ENCODE measurements at regions not wholly inside any gene's neighbourhood (a gene's known extent, or its start where the extent isn't known, plus 50 kb on each side); places are given as distances from the start of the nearest gene placed in this dataset.

GRCh38 chr1:116819081-116819480 is 64.9 kb downstream of the CD2 start:
- Histone ChIP-seq H3K36me3 (ENCODE audit: low read depth) (no peaks in the 10 kb centered on the region), H3K27ac (ENCODE audit: poor library complexity, severe bottlenecking) (no peak overlapping the region), H3K9me3 (ENCODE audit: severe bottlenecking) (no peaks in the 10 kb centered on the region), H3K27me3 (ENCODE audit: insufficient read depth, poor library complexity, severe bottlenecking) (no peaks in the 10 kb centered on the region), H3K4me1 (ENCODE audit: insufficient read depth, poor library complexity, severe bottlenecking) (no peaks in the 10 kb centered on the region), H3K4me3 (ENCODE audit: severe bottlenecking) (no peak overlapping the region)
- no peak for TF ChIP-seq CTCF (IDR thresholded peaks at IDR 0.05; ENCODE audit: poor library complexity, severe bottlenecking)
- no peak for DNase-seq (ENCODE audit: low spot score)
- no peak for ATAC-seq (ENCODE audit: low read depth)

- Histone ChIP-seq H3K27me3 (ENCODE audit: insufficient read depth, poor library complexity, severe bottlenecking) (no peaks in the 10 kb centered on the region), H3K9me3 (ENCODE audit: severe bottlenecking) (no peaks in the 10 kb centered on the region), H3K4me1 (ENCODE audit: insufficient read depth, poor library complexity, severe bottlenecking) (no peaks in the 10 kb centered on the region), H3K36me3 (ENCODE audit: low read depth) (no peaks in the 10 kb centered on the region), H3K4me3 (ENCODE audit: severe bottlenecking) (no peak overlapping the region), H3K27ac (ENCODE audit: poor library complexity, severe bottlenecking) (no peak overlapping the region)
- ATAC-seq (ENCODE audit: low read depth) (no peak), DNase-seq (ENCODE audit: low spot score) (no peak)
- TF ChIP-seq CTCF (IDR thresholded peaks at IDR 0.05; ENCODE audit: poor library complexity, severe bottlenecking): no peak
Measured at GRCh38 chr1:116820369-116820768, 66.1 kb downstream of the CD2 start.

- H3K4me3 ChIP-seq (ENCODE audit: severe bottlenecking): no peak overlapping the region
- no peaks in the 10 kb centered on the region for H3K4me1 ChIP-seq (ENCODE audit: insufficient read depth, poor library complexity, severe bottlenecking)
- no peaks in the 10 kb centered on the region for H3K36me3 ChIP-seq (ENCODE audit: low read depth)
- no peaks in the 10 kb centered on the region for H3K9me3 ChIP-seq (ENCODE audit: severe bottlenecking)
- H3K27ac ChIP-seq (ENCODE audit: poor library complexity, severe bottlenecking): no peak overlapping the region
- no peak for ATAC-seq (ENCODE audit: low read depth)
- H3K27me3 ChIP-seq (ENCODE audit: insufficient read depth, poor library complexity, severe bottlenecking): no peaks in the 10 kb centered on the region
- TF ChIP-seq CTCF (IDR thresholded peaks at IDR 0.05; ENCODE audit: poor library complexity, severe bottlenecking): no peak
- DNase-seq (ENCODE audit: low spot score): no peak
Measured at GRCh38 chr1:116821763-116822162, 67.5 kb downstream of the CD2 start.

GRCh38 chr1:116824631-116825206 is 70.5 kb downstream of the CD2 start:
- H3K27me3 ChIP-seq (ENCODE audit: insufficient read depth, poor library complexity, severe bottlenecking): no peaks in the 10 kb centered on the region
- peaks cover 9% of the 10 kb centered on the region for H3K4me1 ChIP-seq (ENCODE audit: insufficient read depth, poor library complexity, severe bottlenecking)
- no peak for TF ChIP-seq CTCF (IDR thresholded peaks at IDR 0.05; ENCODE audit: poor library complexity, severe bottlenecking)
- DNase-seq (ENCODE audit: low spot score) (no peak), ATAC-seq (ENCODE audit: low read depth) (no peak)
- H3K4me3 ChIP-seq (ENCODE audit: severe bottlenecking): no peak overlapping the region
- H3K9me3 ChIP-seq (ENCODE audit: severe bottlenecking): peaks cover 4% of the 10 kb centered on the region
- H3K27ac ChIP-seq (ENCODE audit: poor library complexity, severe bottlenecking): no peak overlapping the region
- no peaks in the 10 kb centered on the region for H3K36me3 ChIP-seq (ENCODE audit: low read depth)

GRCh38 chr1:116825207-116825719 is 71.0 kb downstream of the CD2 start:
- ATAC-seq (ENCODE audit: low read depth): no peak
- no peak overlapping the region for H3K27ac ChIP-seq (ENCODE audit: poor library complexity, severe bottlenecking)

More at GRCh38 chr1:116825207-116825719, 71.0 kb downstream of the CD2 start:
- H3K27me3 ChIP-seq (ENCODE audit: insufficient read depth, poor library complexity, severe bottlenecking): no peaks in the 10 kb centered on the region
- H3K9me3 ChIP-seq (ENCODE audit: severe bottlenecking): peaks cover 4% of the 10 kb centered on the region
- H3K4me1 ChIP-seq (ENCODE audit: insufficient read depth, poor library complexity, severe bottlenecking): peaks cover 9% of the 10 kb centered on the region
- no peak for DNase-seq (ENCODE audit: low spot score)
- no peaks in the 10 kb centered on the region for H3K36me3 ChIP-seq (ENCODE audit: low read depth)
- no peak overlapping the region for H3K4me3 ChIP-seq (ENCODE audit: severe bottlenecking)
- no peak for TF ChIP-seq CTCF (IDR thresholded peaks at IDR 0.05; ENCODE audit: poor library complexity, severe bottlenecking)
